K562 (cell line): ENCODE measurements at regions not wholly inside any gene's neighbourhood (a gene's known extent, or its start where the extent isn't known, plus 50 kb on each side); places are given as distances from the start of the nearest gene placed in this dataset.

ENCODE experiments used
- CAMTA2 ChIP-seq: fragments of 250-450 bp; sonication (Bioruptor Pico); conservative IDR thresholded peaks from 2 replicates; pipeline ENCODE4 v1.5.1; 2022
- CBFA2T3 ChIP-seq: fragments of 450-650 bp; IDR thresholded peaks from 2 replicates; pipeline ENCODE4 v1.6.1; 2017
- CUX1 ChIP-seq: fragments of 200-800 bp; sonication (Bioruptor generic); IDR thresholded peaks from 2 replicates; pipeline ENCODE4 v1.6.1; 2016; ENCODE audit warnings: missing genetic modification characterization, missing compliant biosample characterization
- E2F8 ChIP-seq: fragments of 450-650 bp; IDR thresholded peaks from 2 replicates; pipeline ENCODE4 v1.7.1; 2018; ENCODE audit warnings: mild to moderate bottlenecking, low read depth; ENCODE audit not compliant: partially characterized antibody
- NCOA2 ChIP-seq, 2 experiments: fragments of 450-650 bp; IDR thresholded peaks; 2 replicates each; pipeline ENCODE4 v1.6.1; 2018; ENCODE audit warnings: mild to moderate bottlenecking in 2 of 2, moderate library complexity in 1 of 2; ENCODE audit not compliant: partially characterized antibody in 2 of 2
- SMAD1 ChIP-seq: fragments of 150-350 bp; IDR thresholded peaks from 2 replicates; pipeline ENCODE4 v1.6.1; 2014; ENCODE audit warnings: low read length, low read depth; ENCODE audit not compliant: partially characterized antibody
- TCF3 ChIP-seq: sonication (generic); formaldehyde crosslinking; IDR thresholded peaks from 2 replicates; pipeline ENCODE4 v1.4.0; 2020; ENCODE audit warnings: mild to moderate bottlenecking, missing genetic modification reagents
- ZNF57 ChIP-seq: fragments of 450-650 bp; formaldehyde crosslinking; IDR thresholded peaks from 2 replicates; pipeline ENCODE4 v1.4.0; 2020; ENCODE audit warnings: mild to moderate bottlenecking, moderate library complexity

GRCh38 chr1:166573199-166573598 is 266.1 kb upstream of the POGK start (continued):
- no peak for TF ChIP-seq CUX1 (CRISPR knock-in tag)
- peak; percentile 79 for TF ChIP-seq CBFA2T3
- no peak for TF ChIP-seq E2F8
- no peak for TF ChIP-seq CAMTA2 (CRISPR knock-in tag)
- no peak for TF ChIP-seq ZNF57
- TF ChIP-seq SMAD1, result no peak
- peak; percentile 68 for TF ChIP-seq TCF3
- no peak for TF ChIP-seq NCOA2 (IDR thresholded peaks at IDR 0.05; ENCODE audit: partially characterized antibody in 2 of 2)
- TF ChIP-seq, all 486 proteins: peak for 7
